ENCODE measurements at regions not wholly inside any gene's neighbourhood (a gene's known extent, or its start where the extent isn't known, plus 50 kb on each side); places are given as distances from the start of the nearest gene placed in this dataset.

- no peak overlapping the region for H3K4me2 ChIP-seq
- H3K4me3 ChIP-seq (ENCODE audit: low read depth in 2 of 2, low read length in 1 of 2) = no peak overlapping the region
- TF ChIP-seq USF1 (IDR thresholded peaks at IDR 0.05; ENCODE audit: borderline replicate concordance, low read depth) (no peak), EZH2phosphoT487 (IDR thresholded peaks at IDR 0.05; ENCODE audit: borderline replicate concordance, low read depth) (no peak), NRF1 (IDR thresholded peaks at IDR 0.05; ENCODE audit: low read depth, low read length) (no peak), NFIC (IDR thresholded peaks at IDR 0.05; ENCODE audit: borderline replicate concordance) (no peak), FOXM1 (IDR thresholded peaks at IDR 0.05; ENCODE audit: low read depth) (no peak), TAF1 (IDR thresholded peaks at IDR 0.05; ENCODE audit: borderline replicate concordance, low read depth, low read length) (no peak), POLR2AphosphoS5 (IDR thresholded peaks at IDR 0.05; ENCODE audit: low read depth, low read length) (no peak), RFX5 (IDR thresholded peaks at IDR 0.05; ENCODE audit: low read length) (no peak), MEF2A (IDR thresholded peaks at IDR 0.05; ENCODE audit: borderline replicate concordance, low read depth) (no peak), CHD2 (IDR thresholded peaks at IDR 0.05; ENCODE audit: low read length, partially characterized antibody) (no peak), EP300 (IDR thresholded peaks at IDR 0.05; ENCODE audit: borderline replicate concordance in 1 of 2, low read depth in 1 of 2, low read length in 1 of 2) (no peak), TEAD4 (IDR thresholded peaks at IDR 0.05; ENCODE audit: borderline replicate concordance, insufficient read depth) (no peak), CTCF (IDR thresholded peaks at IDR 0.05) (no peak), JUND (IDR thresholded peaks at IDR 0.05) (no peak), ELF1 (IDR thresholded peaks at IDR 0.05) (no peak)
- TF ChIP-seq, protein P1, sequence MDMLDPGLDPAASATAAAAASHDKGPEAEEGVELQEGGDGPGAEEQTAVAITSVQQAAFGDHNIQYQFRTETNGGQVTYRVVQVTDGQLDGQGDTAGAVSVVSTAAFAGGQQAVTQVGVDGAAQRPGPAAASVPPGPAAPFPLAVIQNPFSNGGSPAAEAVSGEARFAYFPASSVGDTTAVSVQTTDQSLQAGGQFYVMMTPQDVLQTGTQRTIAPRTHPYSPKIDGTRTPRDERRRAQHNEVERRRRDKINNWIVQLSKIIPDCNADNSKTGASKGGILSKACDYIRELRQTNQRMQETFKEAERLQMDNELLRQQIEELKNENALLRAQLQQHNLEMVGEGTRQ (IDR thresholded peaks at IDR 0.05; ENCODE audit: borderline replicate concordance, low read depth, low read length) = no peak
- ChIA-PET CTCF (no interaction called here), POLR2A (no interaction called here)
- H4K20me1 ChIP-seq (ENCODE audit: insufficient read depth) = no peaks in the 10 kb centered on the region
- no peak overlapping the region for H3K9ac ChIP-seq
- no peaks in the 10 kb centered on the region for H3K9me2 ChIP-seq
- 0% methylated on average over 2 of the region's 2 CpGs for WGBS (ENCODE audit: low lambda C conversion rate)
- H3K9me3 ChIP-seq = no peaks in the 10 kb centered on the region
- H3K27me3 ChIP-seq (ENCODE audit: insufficient read depth) = no peaks in the 10 kb centered on the region
- no peaks in the 10 kb centered on the region for H3K4me1 ChIP-seq (ENCODE audit: control insufficient read depth in 1 of 2, insufficient read depth in 2 of 2, low read depth in 1 of 2, low read length in 1 of 2)
- DNase-seq = no peak
- H3K27ac ChIP-seq (ENCODE audit: low read depth in 2 of 2, low read length in 1 of 2) = no peak overlapping the region
- no peaks in the 10 kb centered on the region for H3F3A ChIP-seq (replicated peaks; ENCODE audit: insufficient read depth)
- H2AFZ ChIP-seq (ENCODE audit: low read depth) = no peak overlapping the region
- no peaks in the 10 kb centered on the region for H3K36me3 ChIP-seq (replicated peaks in 1 of 2; ENCODE audit: control insufficient read depth in 1 of 2, insufficient read depth in 2 of 2, low read length in 1 of 2)
- H3K79me2 ChIP-seq (ENCODE audit: insufficient read depth) = no peaks in the 10 kb centered on the region
These were observed 123.2 kb upstream of the EPHA3 start for GRCh38 chr3:88984256-88984655.

- Histone ChIP-seq H3F3A (replicated peaks; ENCODE audit: insufficient read depth) (no peaks in the 10 kb centered on the region), H3K27ac (ENCODE audit: low read depth in 2 of 2, low read length in 1 of 2) (no peak overlapping the region), H3K9ac (no peak overlapping the region), H3K9me3 (no peaks in the 10 kb centered on the region), H4K20me1 (ENCODE audit: insufficient read depth) (no peaks in the 10 kb centered on the region), H3K9me2 (no peaks in the 10 kb centered on the region), H3K4me3 (ENCODE audit: low read depth in 2 of 2, low read length in 1 of 2) (no peak overlapping the region), H3K4me2 (no peak overlapping the region), H3K27me3 (ENCODE audit: insufficient read depth) (no peaks in the 10 kb centered on the region), H3K79me2 (ENCODE audit: insufficient read depth) (no peaks in the 10 kb centered on the region), H3K36me3 (replicated peaks in 1 of 2; ENCODE audit: control insufficient read depth in 1 of 2, insufficient read depth in 2 of 2, low read length in 1 of 2) (no peaks in the 10 kb centered on the region), H2AFZ (ENCODE audit: low read depth) (no peak overlapping the region), H3K4me1 (ENCODE audit: control insufficient read depth in 1 of 2, insufficient read depth in 2 of 2, low read depth in 1 of 2, low read length in 1 of 2) (no peaks in the 10 kb centered on the region)
- DNase-seq = no peak
- 3% methylated on average over 2 of the region's 2 CpGs for WGBS (ENCODE audit: low lambda C conversion rate)
- ChIA-PET CTCF (no interaction called here), POLR2A (no interaction called here)
- TF ChIP-seq NFIC (IDR thresholded peaks at IDR 0.05; ENCODE audit: borderline replicate concordance) (no peak), IRF3 (IDR thresholded peaks at IDR 0.05; ENCODE audit: low read depth, low read length) (no peak), YY1 (IDR thresholded peaks at IDR 0.05; ENCODE audit: low read depth) (no peak), POLR2AphosphoS5 (IDR thresholded peaks at IDR 0.05; ENCODE audit: low read depth, low read length) (no peak), NRF1 (IDR thresholded peaks at IDR 0.05; ENCODE audit: low read depth, low read length) (no peak)
- TF ChIP-seq, protein P2, sequence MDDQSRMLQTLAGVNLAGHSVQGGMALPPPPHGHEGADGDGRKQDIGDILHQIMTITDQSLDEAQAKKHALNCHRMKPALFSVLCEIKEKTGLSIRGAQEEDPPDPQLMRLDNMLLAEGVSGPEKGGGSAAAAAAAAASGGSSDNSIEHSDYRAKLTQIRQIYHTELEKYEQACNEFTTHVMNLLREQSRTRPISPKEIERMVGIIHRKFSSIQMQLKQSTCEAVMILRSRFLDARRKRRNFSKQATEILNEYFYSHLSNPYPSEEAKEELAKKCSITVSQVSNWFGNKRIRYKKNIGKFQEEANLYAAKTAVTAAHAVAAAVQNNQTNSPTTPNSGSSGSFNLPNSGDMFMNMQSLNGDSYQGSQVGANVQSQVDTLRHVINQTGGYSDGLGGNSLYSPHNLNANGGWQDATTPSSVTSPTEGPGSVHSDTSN (IDR thresholded peaks at IDR 0.05) = no peak
- TF ChIP-seq, protein P3, sequence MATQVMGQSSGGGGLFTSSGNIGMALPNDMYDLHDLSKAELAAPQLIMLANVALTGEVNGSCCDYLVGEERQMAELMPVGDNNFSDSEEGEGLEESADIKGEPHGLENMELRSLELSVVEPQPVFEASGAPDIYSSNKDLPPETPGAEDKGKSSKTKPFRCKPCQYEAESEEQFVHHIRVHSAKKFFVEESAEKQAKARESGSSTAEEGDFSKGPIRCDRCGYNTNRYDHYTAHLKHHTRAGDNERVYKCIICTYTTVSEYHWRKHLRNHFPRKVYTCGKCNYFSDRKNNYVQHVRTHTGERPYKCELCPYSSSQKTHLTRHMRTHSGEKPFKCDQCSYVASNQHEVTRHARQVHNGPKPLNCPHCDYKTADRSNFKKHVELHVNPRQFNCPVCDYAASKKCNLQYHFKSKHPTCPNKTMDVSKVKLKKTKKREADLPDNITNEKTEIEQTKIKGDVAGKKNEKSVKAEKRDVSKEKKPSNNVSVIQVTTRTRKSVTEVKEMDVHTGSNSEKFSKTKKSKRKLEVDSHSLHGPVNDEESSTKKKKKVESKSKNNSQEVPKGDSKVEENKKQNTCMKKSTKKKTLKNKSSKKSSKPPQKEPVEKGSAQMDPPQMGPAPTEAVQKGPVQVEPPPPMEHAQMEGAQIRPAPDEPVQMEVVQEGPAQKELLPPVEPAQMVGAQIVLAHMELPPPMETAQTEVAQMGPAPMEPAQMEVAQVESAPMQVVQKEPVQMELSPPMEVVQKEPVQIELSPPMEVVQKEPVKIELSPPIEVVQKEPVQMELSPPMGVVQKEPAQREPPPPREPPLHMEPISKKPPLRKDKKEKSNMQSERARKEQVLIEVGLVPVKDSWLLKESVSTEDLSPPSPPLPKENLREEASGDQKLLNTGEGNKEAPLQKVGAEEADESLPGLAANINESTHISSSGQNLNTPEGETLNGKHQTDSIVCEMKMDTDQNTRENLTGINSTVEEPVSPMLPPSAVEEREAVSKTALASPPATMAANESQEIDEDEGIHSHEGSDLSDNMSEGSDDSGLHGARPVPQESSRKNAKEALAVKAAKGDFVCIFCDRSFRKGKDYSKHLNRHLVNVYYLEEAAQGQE (IDR thresholded peaks at IDR 0.05; ENCODE audit: low read depth, low read length) = no peak
These were observed 122.6 kb upstream of the EPHA3 start for GRCh38 chr3:88984832-88985231.
